SK-N-SH treated with all-trans-retinoic acid at 6 μM for 48 hours (cell line): ENCODE measurements at regions not wholly inside any gene's neighbourhood (a gene's known extent, or its start where the extent isn't known, plus 50 kb on each side); places are given as distances from the start of the nearest gene placed in this dataset.

Source experiments
- ARNTL ChIP-seq: fragments of 450-650 bp; formaldehyde crosslinking; IDR thresholded peaks from 2 replicates; pipeline ENCODE4 v1.5.0; 2020; ENCODE audit warnings: low read depth, mild to moderate bottlenecking, moderate library complexity, borderline replicate concordance
- TF ChIP-seq, protein P1 (sequence below): fragments of 250-450 bp; sonication (Bioruptor Pico); IDR thresholded peaks from 2 replicates; pipeline ENCODE4 v1.8.0; 2021; ENCODE audit warnings: low read depth, mild to moderate bottlenecking, moderate library complexity, borderline replicate concordance
- TF ChIP-seq, protein P2 (sequence below): fragments of 250-450 bp; sonication (Bioruptor Pico); IDR thresholded peaks from 2 replicates; pipeline ENCODE4 v1.8.0; 2020; ENCODE audit warnings: mild to moderate bottlenecking, moderate library complexity, borderline replicate concordance

DNA sequence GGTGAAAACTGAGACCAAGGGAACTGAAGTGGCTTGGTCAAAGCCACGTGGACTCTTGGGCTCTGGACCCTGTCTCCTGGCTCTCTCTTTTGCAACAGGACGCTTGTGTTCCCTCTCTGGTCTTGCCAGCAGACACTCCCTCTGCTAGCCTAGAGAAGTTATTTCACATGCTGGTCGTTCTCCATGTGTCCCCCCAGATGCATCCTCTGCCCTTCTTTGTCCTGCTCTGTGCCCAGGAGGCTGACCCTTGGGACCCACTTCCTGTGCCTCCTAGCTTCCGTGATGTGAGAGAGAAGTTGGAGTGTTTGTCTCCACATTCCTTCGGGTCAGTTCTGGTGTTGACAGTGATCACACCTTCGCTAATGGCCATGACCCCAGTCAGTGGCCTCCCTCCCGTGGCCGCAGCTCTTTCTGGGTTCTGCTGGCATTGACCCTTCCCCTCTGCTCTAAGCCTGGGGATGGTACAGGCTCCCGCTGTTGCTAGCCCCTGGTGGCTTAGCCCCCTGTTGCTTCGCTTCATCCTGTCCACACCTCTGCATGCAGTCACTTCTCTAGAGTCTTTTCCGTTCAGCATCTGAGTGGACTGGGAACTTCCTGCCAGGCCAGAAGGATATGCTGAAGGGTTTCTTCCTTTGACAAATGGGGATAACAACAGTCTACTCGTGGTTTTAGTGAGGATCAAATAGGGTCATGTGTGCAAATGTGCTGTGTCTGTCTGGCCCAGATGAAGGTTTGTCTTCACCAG lies 70.1 kb upstream of the BMP2 start:
- no peak for TF ChIP-seq ARNTL (CRISPR knock-in tag)
- TF ChIP-seq, protein P1, sequence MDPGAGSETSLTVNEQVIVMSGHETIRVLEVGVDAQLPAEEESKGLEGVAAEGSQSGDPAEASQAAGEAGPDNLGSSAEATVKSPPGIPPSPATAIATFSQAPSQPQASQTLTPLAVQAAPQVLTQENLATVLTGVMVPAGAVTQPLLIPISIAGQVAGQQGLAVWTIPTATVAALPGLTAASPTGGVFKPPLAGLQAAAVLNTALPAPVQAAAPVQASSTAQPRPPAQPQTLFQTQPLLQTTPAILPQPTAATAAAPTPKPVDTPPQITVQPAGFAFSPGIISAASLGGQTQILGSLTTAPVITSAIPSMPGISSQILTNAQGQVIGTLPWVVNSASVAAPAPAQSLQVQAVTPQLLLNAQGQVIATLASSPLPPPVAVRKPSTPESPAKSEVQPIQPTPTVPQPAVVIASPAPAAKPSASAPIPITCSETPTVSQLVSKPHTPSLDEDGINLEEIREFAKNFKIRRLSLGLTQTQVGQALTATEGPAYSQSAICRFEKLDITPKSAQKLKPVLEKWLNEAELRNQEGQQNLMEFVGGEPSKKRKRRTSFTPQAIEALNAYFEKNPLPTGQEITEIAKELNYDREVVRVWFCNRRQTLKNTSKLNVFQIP = no peak
- TF ChIP-seq, protein P2, sequence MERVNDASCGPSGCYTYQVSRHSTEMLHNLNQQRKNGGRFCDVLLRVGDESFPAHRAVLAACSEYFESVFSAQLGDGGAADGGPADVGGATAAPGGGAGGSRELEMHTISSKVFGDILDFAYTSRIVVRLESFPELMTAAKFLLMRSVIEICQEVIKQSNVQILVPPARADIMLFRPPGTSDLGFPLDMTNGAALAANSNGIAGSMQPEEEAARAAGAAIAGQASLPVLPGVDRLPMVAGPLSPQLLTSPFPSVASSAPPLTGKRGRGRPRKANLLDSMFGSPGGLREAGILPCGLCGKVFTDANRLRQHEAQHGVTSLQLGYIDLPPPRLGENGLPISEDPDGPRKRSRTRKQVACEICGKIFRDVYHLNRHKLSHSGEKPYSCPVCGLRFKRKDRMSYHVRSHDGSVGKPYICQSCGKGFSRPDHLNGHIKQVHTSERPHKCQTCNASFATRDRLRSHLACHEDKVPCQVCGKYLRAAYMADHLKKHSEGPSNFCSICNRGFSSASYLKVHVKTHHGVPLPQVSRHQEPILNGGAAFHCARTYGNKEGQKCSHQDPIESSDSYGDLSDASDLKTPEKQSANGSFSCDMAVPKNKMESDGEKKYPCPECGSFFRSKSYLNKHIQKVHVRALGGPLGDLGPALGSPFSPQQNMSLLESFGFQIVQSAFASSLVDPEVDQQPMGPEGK (CRISPR knock-in tag) = no peak
